PFSK-1 (cell line): ENCODE measurements at regions not wholly inside any gene's neighbourhood (a gene's known extent, or its start where the extent isn't known, plus 50 kb on each side); places are given as distances from the start of the nearest gene placed in this dataset.

Experiments
- POLR2AphosphoS5 ChIP-seq: IDR thresholded peaks from 2 replicates; pipeline ENCODE4 v1.6.1; 2012; ENCODE audit warnings: low read depth, mild to moderate bottlenecking, control low read depth, low read length, moderate library complexity
- REST ChIP-seq, 2 experiments: IDR thresholded peaks; 2 replicates each; pipeline versions ENCODE4 v1.6.1 to v1.8.0; 2011 to 2012; ENCODE audit warnings: low read depth in 2 of 2, low read length in 2 of 2, control low read depth in 1 of 2, inconsistent platforms in 1 of 2, mild to moderate bottlenecking in 1 of 2, moderate library complexity in 1 of 2; ENCODE audit not compliant: insufficient read depth in 1 of 2

- TF ChIP-seq REST (IDR thresholded peaks at IDR 0.05; ENCODE audit: insufficient read depth in 1 of 2, low read depth in 2 of 2, low read length in 2 of 2) (no peak), POLR2AphosphoS5 (no peak)
Measured at GRCh38 chr14:98914942-98915341, 357.1 kb downstream of the BCL11B start.
